ENCODE measurements at regions not wholly inside any gene's neighbourhood (a gene's known extent, or its start where the extent isn't known, plus 50 kb on each side); places are given as distances from the start of the nearest gene placed in this dataset.

GRCh38 chr6:139577763-139578604, 203.5 kb upstream of the CITED2 start:
- Histone ChIP-seq H3K79me2 (ENCODE audit: insufficient read depth, low read length) (no peaks in the 10 kb centered on the region), H2AFZ (ENCODE audit: low read depth, low read length, severe bottlenecking) (no peak overlapping the region), H3F3A (ENCODE audit: insufficient read depth) (no peaks in the 10 kb centered on the region), H4K20me1 (ENCODE audit: low read depth, low read length) (no peaks in the 10 kb centered on the region), H3K9me3 (ENCODE audit: insufficient read depth, low read length) (no peaks in the 10 kb centered on the region), H3K4me2 (ENCODE audit: low read depth, low read length, poor library complexity, severe bottlenecking) (no peak overlapping the region), H3K9me2 (replicated peaks; ENCODE audit: insufficient read depth, low read length) (no peaks in the 10 kb centered on the region), H3K36me3 (ENCODE audit: low read length) (no peaks in the 10 kb centered on the region), H3K9ac (ENCODE audit: low read length) (no peak overlapping the region), H3K27ac (ENCODE audit: low read depth, low read length) (no peak overlapping the region), H3K27me3 (ENCODE audit: low read length) (no peaks in the 10 kb centered on the region), H3K4me3 (ENCODE audit: insufficient read depth, low read length, poor library complexity, severe bottlenecking) (no peak overlapping the region)
- TF ChIP-seq EZH2phosphoT487 (conservative IDR thresholded peaks at IDR 0.05; ENCODE audit: low read length) (no peak), CTCF (IDR thresholded peaks at IDR 0.05; ENCODE audit: insufficient read depth, low read length, poor library complexity, severe bottlenecking) (no peak)

GRCh38 chr6:139577124-139577762, 202.8 kb upstream of the CITED2 start:
- no peaks in the 10 kb centered on the region for H3K79me2 ChIP-seq (ENCODE audit: insufficient read depth, low read length)
- no peaks in the 10 kb centered on the region for H3K9me3 ChIP-seq (ENCODE audit: insufficient read depth, low read length)
- H3K27ac ChIP-seq (ENCODE audit: low read depth, low read length): no peak overlapping the region
- H3K27me3 ChIP-seq (ENCODE audit: low read length): no peaks in the 10 kb centered on the region
- no peak overlapping the region for H3K9ac ChIP-seq (ENCODE audit: low read length)
- TF ChIP-seq EZH2phosphoT487 (conservative IDR thresholded peaks at IDR 0.05; ENCODE audit: low read length) (no peak), CTCF (IDR thresholded peaks at IDR 0.05; ENCODE audit: insufficient read depth, low read length, poor library complexity, severe bottlenecking) (no peak)
- H3K36me3 ChIP-seq (ENCODE audit: low read length): no peaks in the 10 kb centered on the region
- no peak overlapping the region for H3K4me2 ChIP-seq (ENCODE audit: low read depth, low read length, poor library complexity, severe bottlenecking)
- H3K4me3 ChIP-seq (ENCODE audit: insufficient read depth, low read length, poor library complexity, severe bottlenecking): no peak overlapping the region
- no peak overlapping the region for H2AFZ ChIP-seq (ENCODE audit: low read depth, low read length, severe bottlenecking)
- no peaks in the 10 kb centered on the region for H3K9me2 ChIP-seq (replicated peaks; ENCODE audit: insufficient read depth, low read length)
- H4K20me1 ChIP-seq (ENCODE audit: low read depth, low read length): no peaks in the 10 kb centered on the region
- no peaks in the 10 kb centered on the region for H3F3A ChIP-seq (ENCODE audit: insufficient read depth)

- no peaks in the 10 kb centered on the region for H3F3A ChIP-seq (ENCODE audit: insufficient read depth)
- TF ChIP-seq EZH2phosphoT487 (conservative IDR thresholded peaks at IDR 0.05; ENCODE audit: low read length) (no peak), CTCF (IDR thresholded peaks at IDR 0.05; ENCODE audit: insufficient read depth, low read length, poor library complexity, severe bottlenecking) (no peak)
- H3K9me2 ChIP-seq (replicated peaks; ENCODE audit: insufficient read depth, low read length): no peaks in the 10 kb centered on the region
- H3K79me2 ChIP-seq (ENCODE audit: insufficient read depth, low read length): no peaks in the 10 kb centered on the region
- no peak overlapping the region for H3K4me2 ChIP-seq (ENCODE audit: low read depth, low read length, poor library complexity, severe bottlenecking)
- no peaks in the 10 kb centered on the region for H3K9me3 ChIP-seq (ENCODE audit: insufficient read depth, low read length)
- H3K27me3 ChIP-seq (ENCODE audit: low read length): no peaks in the 10 kb centered on the region
- H3K4me3 ChIP-seq (ENCODE audit: insufficient read depth, low read length, poor library complexity, severe bottlenecking): no peak overlapping the region
- no peak overlapping the region for H2AFZ ChIP-seq (ENCODE audit: low read depth, low read length, severe bottlenecking)
- H3K9ac ChIP-seq (ENCODE audit: low read length): no peak overlapping the region
- no peaks in the 10 kb centered on the region for H4K20me1 ChIP-seq (ENCODE audit: low read depth, low read length)
- no peaks in the 10 kb centered on the region for H3K36me3 ChIP-seq (ENCODE audit: low read length)
- H3K27ac ChIP-seq (ENCODE audit: low read depth, low read length): no peak overlapping the region
These were observed 197.6 kb upstream of the CITED2 start for GRCh38 chr6:139572001-139572400.
